ENCODE measurements at regions not wholly inside any gene's neighbourhood (a gene's known extent, or its start where the extent isn't known, plus 50 kb on each side); places are given as distances from the start of the nearest gene placed in this dataset.
"Not testable (repeated sequence)": the region's sequence is repeated elsewhere in the genome, so short reads cannot be mapped to it uniquely, and the experiment has no call there.

DNA sequence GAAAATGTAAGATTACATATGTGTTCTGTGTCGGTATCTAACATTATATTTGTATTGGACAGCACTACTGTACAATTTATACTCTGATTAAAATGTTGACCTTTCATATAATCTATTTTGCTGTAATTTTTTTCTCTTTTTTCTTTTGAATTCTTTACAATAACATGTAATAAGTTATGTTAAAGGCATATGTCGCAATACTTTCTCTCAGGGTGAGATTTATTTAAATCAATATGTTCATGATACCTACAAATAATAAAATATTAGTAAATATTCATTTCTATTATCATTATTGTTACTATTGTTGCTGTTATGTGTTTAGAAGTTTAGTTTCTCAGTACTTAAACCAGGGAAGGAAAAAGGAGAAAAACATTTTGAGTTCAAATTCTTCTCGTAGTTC lies 807.4 kb downstream of the STIM2 start:
- Histone ChIP-seq H3K27me3 (ENCODE audit: control insufficient read depth in 1 of 2, insufficient read depth in 2 of 2, low read length in 2 of 2) (no peaks in the 10 kb centered on the region), H3K36me3 (ENCODE audit: control insufficient read depth in 2 of 2, insufficient read depth in 2 of 2, low read length in 2 of 2) (no peaks in the 10 kb centered on the region), H3K4me3 (ENCODE audit: low read length in 2 of 2) (no peak overlapping the region), H3K9me3 (ENCODE audit: control insufficient read depth in 2 of 2, low read length in 2 of 2) (no peaks in the 10 kb centered on the region), H3K9ac (ENCODE audit: low read length in 2 of 2) (no peak overlapping the region), H3K4me1 (ENCODE audit: control insufficient read depth, insufficient read depth, low read length) (no peaks in the 10 kb centered on the region), H3K27ac (ENCODE audit: low read length) (no peak overlapping the region)

DNA sequence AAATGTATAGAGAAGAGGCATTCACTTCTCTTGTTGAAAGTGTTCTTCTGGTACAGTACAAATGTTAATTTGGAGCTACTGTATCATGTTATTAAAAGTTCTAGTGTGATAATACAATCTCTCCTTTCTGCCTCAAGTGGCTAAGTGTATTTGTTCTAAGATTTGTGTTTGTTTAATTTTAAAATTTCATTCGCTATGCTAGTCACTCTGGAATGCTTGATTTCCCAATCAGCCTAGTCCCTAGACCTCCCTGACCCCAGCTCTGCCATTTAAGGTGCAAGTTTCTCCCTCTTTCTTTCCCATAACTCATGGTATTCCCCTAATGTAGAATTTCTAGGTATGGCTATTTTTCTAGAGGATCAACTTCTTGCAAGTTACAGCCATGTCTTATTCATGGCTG lies 817.4 kb downstream of the STIM2 start:
- H3K4me3 ChIP-seq (ENCODE audit: low read length in 2 of 2), result no peak overlapping the region
- H3K4me1 ChIP-seq (ENCODE audit: control insufficient read depth, insufficient read depth, low read length), result no peaks in the 10 kb centered on the region
- H3K36me3 ChIP-seq (ENCODE audit: control insufficient read depth in 2 of 2, insufficient read depth in 2 of 2, low read length in 2 of 2), result no peaks in the 10 kb centered on the region
- no peaks in the 10 kb centered on the region for H3K27me3 ChIP-seq (ENCODE audit: control insufficient read depth in 1 of 2, insufficient read depth in 2 of 2, low read length in 2 of 2)
- no peak overlapping the region for H3K9ac ChIP-seq (ENCODE audit: low read length in 2 of 2)
- no peak overlapping the region for H3K27ac ChIP-seq (ENCODE audit: low read length)
- no peaks in the 10 kb centered on the region for H3K9me3 ChIP-seq (ENCODE audit: control insufficient read depth in 2 of 2, low read length in 2 of 2)

DNA sequence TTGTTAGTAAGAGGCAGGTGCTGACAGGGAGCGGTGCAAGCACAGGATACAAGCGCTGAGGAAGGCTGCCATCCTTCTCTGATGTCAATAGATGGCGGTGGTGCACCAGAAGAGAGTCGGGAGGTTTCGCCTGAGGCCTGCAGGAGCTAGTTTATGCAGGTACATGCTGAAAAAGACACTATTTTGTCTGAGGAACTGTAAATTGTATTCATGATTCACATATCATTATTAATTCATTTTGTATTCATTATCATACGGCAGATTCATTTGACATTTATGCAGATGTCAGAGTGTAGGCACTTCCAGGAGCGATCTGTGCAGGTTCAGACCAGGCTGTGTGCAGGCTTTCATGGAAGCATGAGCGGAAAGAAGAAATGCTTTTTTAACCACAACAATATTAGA lies 824.0 kb downstream of the STIM2 start:
- no peaks in the 10 kb centered on the region for H3K36me3 ChIP-seq (ENCODE audit: control insufficient read depth in 2 of 2, insufficient read depth in 2 of 2, low read length in 2 of 2)
- no peak overlapping the region for H3K9ac ChIP-seq (ENCODE audit: low read length in 2 of 2)
- no peak overlapping the region for H3K4me3 ChIP-seq (ENCODE audit: low read length in 2 of 2)
- H3K27me3 ChIP-seq (ENCODE audit: control insufficient read depth in 1 of 2, insufficient read depth in 2 of 2, low read length in 2 of 2), result no peaks in the 10 kb centered on the region
- no peaks in the 10 kb centered on the region for H3K9me3 ChIP-seq (ENCODE audit: control insufficient read depth in 2 of 2, low read length in 2 of 2)
- H3K4me1 ChIP-seq (ENCODE audit: control insufficient read depth, insufficient read depth, low read length), result no peaks in the 10 kb centered on the region
- H3K27ac ChIP-seq (ENCODE audit: low read length), result no peak overlapping the region

DNA sequence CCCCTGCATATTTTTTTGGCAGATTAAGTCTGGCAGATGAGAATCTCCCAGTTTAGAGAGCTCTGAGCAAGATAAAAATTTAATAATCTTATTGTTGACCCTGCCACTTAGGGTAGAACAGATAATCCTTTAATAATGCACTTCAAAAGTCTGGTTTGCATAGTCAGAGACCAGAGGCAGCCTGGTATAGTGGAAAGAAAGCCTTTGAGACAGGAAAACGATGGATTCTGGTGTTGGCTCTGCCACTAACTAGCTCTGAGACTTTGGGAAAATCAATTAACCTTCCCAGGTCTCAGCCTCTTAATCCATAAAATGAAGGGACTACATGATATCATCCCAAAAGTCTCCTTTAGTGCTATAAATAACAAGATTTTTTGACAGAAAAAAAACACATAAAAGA lies 824.5 kb downstream of the STIM2 start:
- H3K4me1 ChIP-seq (ENCODE audit: control insufficient read depth, insufficient read depth, low read length), result no peaks in the 10 kb centered on the region
- no peak overlapping the region for H3K9ac ChIP-seq (ENCODE audit: low read length in 2 of 2)
- H3K36me3 ChIP-seq (ENCODE audit: control insufficient read depth in 2 of 2, insufficient read depth in 2 of 2, low read length in 2 of 2), result no peaks in the 10 kb centered on the region
- no peak overlapping the region for H3K27ac ChIP-seq (ENCODE audit: low read length)
- no peak overlapping the region for H3K4me3 ChIP-seq (ENCODE audit: low read length in 2 of 2)
- no peaks in the 10 kb centered on the region for H3K27me3 ChIP-seq (ENCODE audit: control insufficient read depth in 1 of 2, insufficient read depth in 2 of 2, low read length in 2 of 2)
- no peaks in the 10 kb centered on the region for H3K9me3 ChIP-seq (ENCODE audit: control insufficient read depth in 2 of 2, low read length in 2 of 2)

DNA sequence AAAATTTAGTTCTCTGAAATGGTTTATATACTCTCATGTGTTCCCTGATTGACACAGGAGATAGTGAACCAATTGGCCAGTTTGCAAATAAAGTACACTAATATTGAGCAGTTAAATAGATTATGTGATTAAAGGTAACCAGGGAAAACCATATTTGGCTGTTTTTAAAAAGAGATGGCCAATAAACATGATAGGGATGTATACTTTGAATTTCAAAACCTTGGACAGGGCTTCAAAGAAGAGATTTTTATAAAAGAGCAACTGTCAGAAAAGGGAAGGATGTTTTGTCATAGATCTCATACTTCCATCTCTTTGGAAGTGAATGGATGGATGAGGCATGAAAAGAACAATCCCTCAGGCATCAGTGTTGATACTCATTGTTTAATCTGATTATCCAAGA lies 825.3 kb downstream of the STIM2 start:
- Histone ChIP-seq H3K27me3 (ENCODE audit: control insufficient read depth in 1 of 2, insufficient read depth in 2 of 2, low read length in 2 of 2) (no peaks in the 10 kb centered on the region), H3K27ac (ENCODE audit: low read length) (no peak overlapping the region), H3K36me3 (ENCODE audit: control insufficient read depth in 2 of 2, insufficient read depth in 2 of 2, low read length in 2 of 2) (no peaks in the 10 kb centered on the region), H3K4me1 (ENCODE audit: control insufficient read depth, insufficient read depth, low read length) (no peaks in the 10 kb centered on the region), H3K4me3 (ENCODE audit: low read length in 2 of 2) (no peak overlapping the region), H3K9ac (ENCODE audit: low read length in 2 of 2) (no peak overlapping the region), H3K9me3 (ENCODE audit: control insufficient read depth in 2 of 2, low read length in 2 of 2) (no peaks in the 10 kb centered on the region)

DNA sequence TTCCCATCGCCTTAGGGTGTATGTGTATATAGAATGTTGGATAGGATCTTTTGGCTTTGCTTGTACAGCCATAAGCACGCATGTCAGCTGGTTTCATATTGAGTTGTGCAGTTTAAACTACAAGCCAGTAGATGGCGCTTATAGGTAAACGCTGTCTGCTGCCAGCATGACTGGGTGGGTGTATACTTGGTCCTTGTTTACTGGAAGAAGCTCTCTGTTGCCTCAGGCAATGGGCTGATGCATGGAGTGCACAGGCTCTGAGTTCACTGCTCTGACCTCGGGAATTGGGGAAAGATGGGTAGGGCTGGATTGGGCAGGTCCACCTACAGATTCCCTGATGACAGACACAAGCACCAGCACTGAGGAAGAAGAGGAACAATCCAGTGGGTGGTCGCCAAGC lies 831.5 kb downstream of the STIM2 start:
- H3K9me3 ChIP-seq (ENCODE audit: control insufficient read depth in 2 of 2, low read length in 2 of 2), result no peaks in the 10 kb centered on the region
- H3K4me1 ChIP-seq (ENCODE audit: control insufficient read depth, insufficient read depth, low read length), result no peaks in the 10 kb centered on the region
- H3K27ac ChIP-seq (ENCODE audit: low read length), result no peak overlapping the region
- no peak overlapping the region for H3K4me3 ChIP-seq (ENCODE audit: low read length in 2 of 2)
- H3K36me3 ChIP-seq (ENCODE audit: control insufficient read depth in 2 of 2, insufficient read depth in 2 of 2, low read length in 2 of 2), result no peaks in the 10 kb centered on the region
- H3K27me3 ChIP-seq (ENCODE audit: control insufficient read depth in 1 of 2, insufficient read depth in 2 of 2, low read length in 2 of 2), result no peaks in the 10 kb centered on the region
- no peak overlapping the region for H3K9ac ChIP-seq (ENCODE audit: low read length in 2 of 2)

DNA sequence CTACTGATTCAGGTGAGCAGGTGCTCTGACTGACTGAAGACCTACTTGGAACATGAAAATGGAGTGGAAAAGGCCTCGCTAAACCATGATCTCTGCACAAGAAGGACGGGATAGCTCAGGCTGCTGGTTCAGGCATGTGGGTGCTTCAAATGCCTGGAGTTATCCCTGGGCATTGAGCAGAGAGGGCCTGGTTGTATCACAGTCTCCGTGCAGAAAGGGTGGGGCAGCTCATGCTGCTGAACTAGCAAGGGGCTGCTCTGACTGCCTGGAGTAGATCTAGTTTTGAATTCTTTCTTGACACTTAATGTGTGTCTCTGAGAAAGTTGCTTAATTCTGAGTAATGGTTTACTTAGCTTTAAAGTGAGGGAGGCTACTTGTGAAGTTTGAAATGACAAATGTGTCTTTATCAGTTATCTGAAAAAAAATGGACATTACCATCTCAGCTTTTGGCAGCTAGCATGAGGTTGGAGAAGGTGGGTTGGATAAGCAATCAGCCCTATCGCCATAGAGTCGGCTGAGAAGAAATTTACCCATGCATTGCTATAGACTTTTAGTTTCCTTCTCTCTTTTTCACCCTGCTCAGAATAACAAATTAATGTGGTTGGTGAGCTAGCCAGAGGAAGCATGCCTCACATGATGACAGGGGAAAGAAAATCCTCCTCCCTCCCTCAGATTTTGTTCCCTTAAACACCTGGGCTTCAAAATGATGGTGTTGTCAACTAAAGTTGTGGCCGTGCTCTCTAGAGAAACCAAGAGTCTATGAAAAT lies 832.4 kb downstream of the STIM2 start:
- no peak overlapping the region for H3K27ac ChIP-seq (ENCODE audit: low read length)
- no peaks in the 10 kb centered on the region for H3K9me3 ChIP-seq (ENCODE audit: control insufficient read depth in 2 of 2, low read length in 2 of 2)
- no peaks in the 10 kb centered on the region for H3K36me3 ChIP-seq (ENCODE audit: control insufficient read depth in 2 of 2, insufficient read depth in 2 of 2, low read length in 2 of 2)
- no peaks in the 10 kb centered on the region for H3K4me1 ChIP-seq (ENCODE audit: control insufficient read depth, insufficient read depth, low read length)
- H3K4me3 ChIP-seq (ENCODE audit: low read length in 2 of 2), result no peak overlapping the region
- no peak overlapping the region for H3K9ac ChIP-seq (ENCODE audit: low read length in 2 of 2)
- H3K27me3 ChIP-seq (ENCODE audit: control insufficient read depth in 1 of 2, insufficient read depth in 2 of 2, low read length in 2 of 2), result no peaks in the 10 kb centered on the region

DNA sequence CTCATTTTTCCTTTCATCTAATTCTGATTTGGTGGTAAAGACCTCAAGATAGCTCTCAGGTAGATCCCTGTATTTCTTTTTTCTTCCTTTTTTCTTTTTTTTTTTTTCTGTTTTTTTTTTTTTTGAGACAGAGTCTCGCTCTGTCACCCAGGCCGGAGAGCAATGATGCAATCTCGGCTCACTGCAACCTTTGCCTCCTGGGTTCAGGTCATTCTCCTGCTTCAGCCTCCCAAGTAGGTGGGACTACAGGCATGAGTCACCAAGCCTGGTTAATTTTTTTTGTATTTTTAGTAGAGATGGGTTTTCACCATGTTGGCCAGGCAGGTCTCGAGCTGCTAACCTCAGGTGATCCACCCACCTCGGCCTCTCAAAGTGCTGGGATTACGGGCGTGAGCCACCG lies 835.6 kb downstream of the STIM2 start:
- H3K9me3 ChIP-seq (ENCODE audit: control insufficient read depth in 2 of 2, low read length in 2 of 2); H3K4me1 ChIP-seq (ENCODE audit: control insufficient read depth, insufficient read depth, low read length); H3K36me3 ChIP-seq (ENCODE audit: control insufficient read depth in 2 of 2, insufficient read depth in 2 of 2, low read length in 2 of 2); H3K9ac ChIP-seq (ENCODE audit: low read length in 2 of 2); H3K4me3 ChIP-seq (ENCODE audit: low read length in 2 of 2); H3K27ac ChIP-seq (ENCODE audit: low read length); H3K27me3 ChIP-seq (ENCODE audit: control insufficient read depth in 1 of 2, insufficient read depth in 2 of 2, low read length in 2 of 2): not testable (repeated sequence)

DNA sequence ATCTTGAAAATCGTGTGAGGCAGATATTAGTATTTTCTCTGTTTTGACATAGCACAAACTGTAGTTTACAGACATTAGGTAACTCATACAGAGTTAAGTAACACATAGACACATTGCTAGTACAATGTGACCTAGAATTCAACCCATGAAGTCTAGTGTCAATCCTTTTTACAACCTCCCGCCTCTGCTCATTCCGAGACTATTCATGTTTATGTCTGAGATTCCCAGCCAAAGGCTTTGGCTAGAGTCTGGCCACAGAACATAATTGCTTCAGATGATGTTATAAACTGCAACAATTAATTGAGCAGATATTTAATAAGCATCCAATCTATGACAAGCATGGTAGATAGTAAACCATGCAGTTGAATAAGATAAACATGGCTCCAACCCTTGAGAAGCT lies 841.0 kb downstream of the STIM2 start:
- H3K27me3 ChIP-seq (ENCODE audit: control insufficient read depth in 1 of 2, insufficient read depth in 2 of 2, low read length in 2 of 2), result no peaks in the 10 kb centered on the region
- H3K9ac ChIP-seq (ENCODE audit: low read length in 2 of 2), result no peak overlapping the region
- no peaks in the 10 kb centered on the region for H3K36me3 ChIP-seq (ENCODE audit: control insufficient read depth in 2 of 2, insufficient read depth in 2 of 2, low read length in 2 of 2)
- H3K4me1 ChIP-seq (ENCODE audit: control insufficient read depth, insufficient read depth, low read length), result no peaks in the 10 kb centered on the region
- H3K9me3 ChIP-seq (ENCODE audit: control insufficient read depth in 2 of 2, low read length in 2 of 2), result no peaks in the 10 kb centered on the region
- no peak overlapping the region for H3K4me3 ChIP-seq (ENCODE audit: low read length in 2 of 2)
- no peak overlapping the region for H3K27ac ChIP-seq (ENCODE audit: low read length)

DNA sequence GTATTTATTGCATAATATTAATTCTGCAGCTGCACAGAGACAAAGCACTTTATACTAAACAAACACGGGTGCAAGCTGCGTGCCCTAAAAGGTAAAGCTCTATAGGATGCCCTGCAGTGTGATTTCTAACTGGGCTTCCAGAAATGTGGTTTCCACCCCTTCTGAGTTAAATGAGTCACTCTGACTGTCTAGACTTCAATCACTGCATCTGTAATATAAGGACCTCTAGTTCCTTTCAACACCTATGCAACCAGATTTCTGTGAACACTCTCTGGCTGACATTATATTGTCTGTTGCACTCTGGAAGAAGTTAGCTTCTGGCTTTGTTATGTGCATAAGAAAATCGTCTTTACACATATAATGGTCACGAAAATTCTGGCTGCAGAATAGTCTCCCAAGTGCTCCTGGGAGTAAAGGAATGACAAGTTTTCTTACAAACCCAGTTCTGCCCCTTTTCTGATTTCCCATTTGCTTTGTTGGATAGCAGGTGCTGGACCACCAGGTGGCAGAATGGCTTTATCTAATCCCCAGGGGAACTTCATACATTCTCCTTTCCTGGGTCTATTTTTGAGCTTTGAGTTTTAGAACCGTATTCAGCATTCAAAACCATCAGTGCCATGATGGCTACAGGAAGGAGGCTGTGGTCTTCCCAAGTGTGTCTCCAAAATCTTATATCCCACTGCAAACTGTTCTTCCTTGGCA lies 842.2 kb downstream of the STIM2 start:
- Histone ChIP-seq H3K27ac (ENCODE audit: low read length) (no peak overlapping the region), H3K9ac (ENCODE audit: low read length in 2 of 2) (no peak overlapping the region), H3K27me3 (ENCODE audit: control insufficient read depth in 1 of 2, insufficient read depth in 2 of 2, low read length in 2 of 2) (no peaks in the 10 kb centered on the region), H3K9me3 (ENCODE audit: control insufficient read depth in 2 of 2, low read length in 2 of 2) (no peaks in the 10 kb centered on the region), H3K4me1 (ENCODE audit: control insufficient read depth, insufficient read depth, low read length) (no peaks in the 10 kb centered on the region), H3K4me3 (ENCODE audit: low read length in 2 of 2) (no peak overlapping the region), H3K36me3 (ENCODE audit: control insufficient read depth in 2 of 2, insufficient read depth in 2 of 2, low read length in 2 of 2) (no peaks in the 10 kb centered on the region)

DNA sequence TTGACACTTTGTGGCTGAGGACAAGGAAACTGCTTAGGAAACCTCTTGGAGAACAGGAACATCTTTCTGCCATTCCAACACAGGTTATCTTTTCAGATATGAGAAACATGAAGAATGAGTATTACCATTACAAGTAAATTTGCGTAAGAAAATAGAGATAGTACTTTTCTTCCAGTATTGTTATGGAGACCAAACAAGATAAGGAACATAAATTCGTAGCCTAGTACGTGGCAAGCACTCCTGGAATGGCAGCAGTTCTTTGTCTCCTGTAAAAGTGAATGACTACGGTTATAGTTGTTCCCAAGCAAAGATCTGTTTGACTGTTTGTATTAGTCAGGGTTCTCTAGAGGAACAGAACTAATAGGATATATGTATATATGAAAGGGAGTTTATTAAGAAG lies 843.1 kb downstream of the STIM2 start:
- H3K27me3 ChIP-seq (ENCODE audit: control insufficient read depth in 1 of 2, insufficient read depth in 2 of 2, low read length in 2 of 2), result no peaks in the 10 kb centered on the region
- H3K9ac ChIP-seq (ENCODE audit: low read length in 2 of 2), result no peak overlapping the region
- no peaks in the 10 kb centered on the region for H3K4me1 ChIP-seq (ENCODE audit: control insufficient read depth, insufficient read depth, low read length)
- no peak overlapping the region for H3K27ac ChIP-seq (ENCODE audit: low read length)
- H3K9me3 ChIP-seq (ENCODE audit: control insufficient read depth in 2 of 2, low read length in 2 of 2), result no peaks in the 10 kb centered on the region
- H3K36me3 ChIP-seq (ENCODE audit: control insufficient read depth in 2 of 2, insufficient read depth in 2 of 2, low read length in 2 of 2), result no peaks in the 10 kb centered on the region
- no peak overlapping the region for H3K4me3 ChIP-seq (ENCODE audit: low read length in 2 of 2)
